RWPE2 (cell line): ENCODE measurements at regions not wholly inside any gene's neighbourhood (a gene's known extent, or its start where the extent isn't known, plus 50 kb on each side); places are given as distances from the start of the nearest gene placed in this dataset.
A peak's percentile ranks its signal among the peaks of the same experiment; 100 is the strongest.

Experiments
- ATAC-seq: fragments of 200-7000 bp; cut with Tn5 transposase; 3 replicates; pipeline ENCODE4 v1.9.1; 2021; ENCODE audit warnings: low read depth
- DNase-seq: peaks from one replicate; pipeline ENCODE4 v3.0.0-alpha.2; 2020; ENCODE audit warnings: low spot score
- H3K27ac ChIP-seq: fragments of 450-650 bp; 2 replicates; pipeline ENCODE4 v1.5.1; 2017; ENCODE audit warnings: mild to moderate bottlenecking; ENCODE audit not compliant: poor library complexity, severe bottlenecking
- H3K27me3 ChIP-seq: fragments of 250-450 bp; sonication (Bioruptor Pico); 2 replicates; pipeline ENCODE4 v1.5.1; 2021; ENCODE audit warnings: mild to moderate bottlenecking, moderate library complexity; ENCODE audit not compliant: insufficient read depth, poor library complexity, severe bottlenecking
- H3K36me3 ChIP-seq: fragments of 250-450 bp; sonication (Bioruptor Pico); 2 replicates; pipeline ENCODE4 v1.5.1; 2020; ENCODE audit warnings: low read depth, mild to moderate bottlenecking, moderate library complexity
- H3K4me1 ChIP-seq: fragments of 250-450 bp; sonication (Bioruptor Pico); 2 replicates; pipeline ENCODE4 v1.5.1; 2021; ENCODE audit warnings: mild to moderate bottlenecking, moderate library complexity; ENCODE audit not compliant: insufficient read depth, poor library complexity, severe bottlenecking
- H3K4me3 ChIP-seq: fragments of 250-450 bp; sonication (Bioruptor Pico); 2 replicates; pipeline ENCODE4 v1.5.1; 2021; ENCODE audit warnings: mild to moderate bottlenecking, moderate library complexity; ENCODE audit not compliant: severe bottlenecking
- H3K9me3 ChIP-seq: fragments of 250-450 bp; sonication (Bioruptor Pico); 2 replicates; pipeline ENCODE4 v1.5.1; 2021; ENCODE audit warnings: mild to moderate bottlenecking, moderate library complexity; ENCODE audit not compliant: severe bottlenecking
- CTCF ChIP-seq: fragments of 450-650 bp; IDR thresholded peaks from one replicate; pipeline ENCODE4 v1.5.1; 2017; ENCODE audit warnings: mild to moderate bottlenecking, moderate library complexity; ENCODE audit not compliant: poor library complexity, severe bottlenecking

GRCh38 chr6:137794516-137795201, 72.4 kb upstream of the TNFAIP3 start:
- no peaks in the 10 kb centered on the region for H3K27me3 ChIP-seq
- no peak overlapping the region for H3K27ac ChIP-seq
- no peak for TF ChIP-seq CTCF
- H3K9me3 ChIP-seq = no peaks in the 10 kb centered on the region
- DNase-seq (no peak), ATAC-seq (no peak)
- H3K36me3 ChIP-seq = no peaks in the 10 kb centered on the region
- no peak overlapping the region for H3K4me3 ChIP-seq
- no peaks in the 10 kb centered on the region for H3K4me1 ChIP-seq

GRCh38 chr6:137795501-137795900, 71.6 kb upstream of the TNFAIP3 start:
- DNase-seq (no peak), ATAC-seq (no peak)
- Histone ChIP-seq H3K36me3 (no peaks in the 10 kb centered on the region), H3K9me3 (no peaks in the 10 kb centered on the region), H3K4me1 (no peaks in the 10 kb centered on the region), H3K27me3 (no peaks in the 10 kb centered on the region), H3K4me3 (no peak overlapping the region), H3K27ac (no peak overlapping the region)
- TF ChIP-seq CTCF = no peak

DNA sequence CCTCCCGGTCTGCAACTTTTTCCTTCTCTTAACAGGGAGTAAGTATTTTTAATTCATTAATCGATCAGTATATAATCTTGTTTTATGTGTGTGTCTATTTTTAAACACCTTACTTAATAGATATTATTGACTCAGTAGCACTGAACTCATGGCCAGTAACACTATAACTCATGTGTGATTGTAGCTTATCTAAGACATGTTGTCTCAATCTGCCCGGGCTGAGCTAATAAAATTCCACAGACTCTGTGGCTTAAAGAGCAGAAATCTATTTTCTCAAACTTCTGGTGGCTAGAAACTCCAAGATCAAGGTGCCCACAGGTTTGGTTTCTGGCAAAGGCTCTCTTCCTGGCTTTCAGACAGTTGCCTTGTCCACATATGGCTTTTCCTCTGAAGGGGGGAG, 68.8 kb upstream of the TNFAIP3 start:
- Histone ChIP-seq H3K27me3 (no peaks in the 10 kb centered on the region), H3K9me3 (no peaks in the 10 kb centered on the region), H3K4me3 (no peak overlapping the region), H3K4me1 (no peaks in the 10 kb centered on the region), H3K27ac (no peak overlapping the region), H3K36me3 (no peaks in the 10 kb centered on the region)
- no peak for DNase-seq
- ATAC-seq = no peak
- no peak for TF ChIP-seq CTCF

GRCh38 chr6:137798846-137799245, 68.2 kb upstream of the TNFAIP3 start:
- Histone ChIP-seq H3K27ac (no peak overlapping the region), H3K9me3 (no peaks in the 10 kb centered on the region), H3K36me3 (no peaks in the 10 kb centered on the region), H3K4me1 (no peaks in the 10 kb centered on the region), H3K4me3 (no peak overlapping the region), H3K27me3 (no peaks in the 10 kb centered on the region)
- ATAC-seq (no peak), DNase-seq (no peak)
- TF ChIP-seq CTCF = no peak

DNA sequence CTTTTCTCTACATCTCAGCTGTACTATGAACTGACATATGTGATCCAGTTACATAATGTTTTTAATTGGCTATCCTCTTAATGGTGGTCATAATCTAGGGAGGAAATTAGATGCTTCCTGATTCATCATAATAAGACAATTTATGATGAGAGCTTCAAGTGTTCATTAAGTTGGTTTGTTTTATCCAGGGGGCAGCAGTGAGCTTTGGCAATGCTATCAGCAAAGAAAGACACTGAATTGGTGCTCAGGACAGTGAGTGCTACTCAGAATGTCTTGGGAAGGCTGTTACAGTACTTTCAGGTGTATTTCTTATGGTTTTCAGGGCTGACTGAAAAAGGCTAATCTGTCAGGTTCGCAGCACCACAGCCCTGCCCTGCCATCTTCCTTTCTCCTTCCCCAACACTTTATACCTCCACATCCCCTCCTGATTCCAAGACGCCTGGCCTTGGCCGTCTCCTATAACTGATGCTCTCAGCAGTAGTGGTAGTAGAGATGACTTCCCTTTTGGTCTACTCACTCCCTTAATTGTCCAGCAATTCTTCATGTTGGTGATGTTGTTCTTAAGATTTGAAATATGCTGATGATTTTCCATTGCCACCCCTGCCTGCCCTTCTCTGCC, 67.0 kb upstream of the TNFAIP3 start:
- Histone ChIP-seq H3K4me3 (no peak overlapping the region), H3K27ac (no peak overlapping the region), H3K36me3 (no peaks in the 10 kb centered on the region), H3K27me3 (no peaks in the 10 kb centered on the region), H3K9me3 (no peaks in the 10 kb centered on the region), H3K4me1 (peaks cover 4% of the 10 kb centered on the region)
- peak; percentile 64 for TF ChIP-seq CTCF
- peak; percentile 60 for ATAC-seq
- no peak for DNase-seq
